GM12873 (cell line): ENCODE measurements at regions not wholly inside any gene's neighbourhood (a gene's known extent, or its start where the extent isn't known, plus 50 kb on each side); places are given as distances from the start of the nearest gene placed in this dataset.
A peak's percentile ranks its signal among the peaks of the same experiment; 100 is the strongest.

Experiments used
- TF ChIP-seq, protein P1 (sequence below): IDR thresholded peaks from 2 replicates; pipeline ENCODE4 v1.5.1; 2012; ENCODE audit warnings: low read depth, mild to moderate bottlenecking, moderate library complexity, low read length, control low read depth; ENCODE audit not compliant: insufficient read depth; ENCODE audit errors: missing control alignments

DNA sequence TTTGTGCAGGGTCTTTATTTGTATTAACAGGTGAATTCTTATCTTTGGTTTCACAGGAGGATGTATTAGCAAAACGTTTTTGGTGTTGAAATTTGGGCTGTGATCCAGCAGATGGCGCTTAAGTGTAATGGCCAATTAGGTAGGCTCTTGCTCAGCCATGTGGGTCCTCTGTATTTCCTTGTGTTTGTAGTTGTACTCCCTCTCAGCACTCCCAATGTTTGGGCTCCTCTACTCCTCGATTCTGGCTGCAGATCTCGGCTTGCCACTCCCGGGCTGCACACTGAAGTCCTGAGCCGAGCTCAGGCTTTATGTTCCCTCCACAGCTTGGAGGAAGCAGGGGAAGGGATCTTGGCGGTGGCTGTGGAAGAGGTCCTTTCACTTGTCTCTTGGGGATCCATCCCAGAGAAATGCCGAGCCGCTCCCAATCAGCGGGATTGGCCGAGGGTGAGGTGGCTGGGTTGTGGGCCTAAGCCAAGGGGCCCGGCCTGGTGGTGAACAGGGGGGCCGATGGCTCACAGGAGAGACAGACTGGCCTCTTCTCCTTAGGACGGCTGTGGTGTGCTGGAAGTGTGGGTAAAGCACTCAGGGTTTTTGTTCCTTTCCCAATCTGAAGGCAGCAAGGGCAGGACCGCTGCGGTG, 133.7 kb downstream of the AEBP2 start:
- TF ChIP-seq, protein P1, sequence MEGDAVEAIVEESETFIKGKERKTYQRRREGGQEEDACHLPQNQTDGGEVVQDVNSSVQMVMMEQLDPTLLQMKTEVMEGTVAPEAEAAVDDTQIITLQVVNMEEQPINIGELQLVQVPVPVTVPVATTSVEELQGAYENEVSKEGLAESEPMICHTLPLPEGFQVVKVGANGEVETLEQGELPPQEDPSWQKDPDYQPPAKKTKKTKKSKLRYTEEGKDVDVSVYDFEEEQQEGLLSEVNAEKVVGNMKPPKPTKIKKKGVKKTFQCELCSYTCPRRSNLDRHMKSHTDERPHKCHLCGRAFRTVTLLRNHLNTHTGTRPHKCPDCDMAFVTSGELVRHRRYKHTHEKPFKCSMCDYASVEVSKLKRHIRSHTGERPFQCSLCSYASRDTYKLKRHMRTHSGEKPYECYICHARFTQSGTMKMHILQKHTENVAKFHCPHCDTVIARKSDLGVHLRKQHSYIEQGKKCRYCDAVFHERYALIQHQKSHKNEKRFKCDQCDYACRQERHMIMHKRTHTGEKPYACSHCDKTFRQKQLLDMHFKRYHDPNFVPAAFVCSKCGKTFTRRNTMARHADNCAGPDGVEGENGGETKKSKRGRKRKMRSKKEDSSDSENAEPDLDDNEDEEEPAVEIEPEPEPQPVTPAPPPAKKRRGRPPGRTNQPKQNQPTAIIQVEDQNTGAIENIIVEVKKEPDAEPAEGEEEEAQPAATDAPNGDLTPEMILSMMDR, result peak; percentile 70

DNA sequence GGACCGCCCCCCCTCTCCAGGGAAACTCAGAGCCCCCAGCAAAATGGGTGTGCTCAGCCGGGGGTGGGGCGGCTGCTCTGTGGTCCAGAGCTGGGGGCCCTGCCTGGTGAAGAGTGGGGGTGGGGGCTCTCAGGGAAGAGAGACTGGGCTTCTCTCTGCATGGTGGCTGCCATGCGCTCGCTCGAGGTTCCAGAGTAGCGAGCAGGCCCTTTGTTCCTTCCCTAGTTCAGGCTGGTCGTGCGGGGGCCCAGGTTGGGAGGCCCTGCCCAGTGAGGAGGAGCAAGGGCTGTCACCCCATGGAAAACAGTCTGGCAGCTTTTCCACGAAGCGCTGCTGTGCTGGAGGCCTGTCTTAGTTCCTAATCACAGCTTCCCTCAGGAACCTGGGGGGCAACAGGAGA, 134.6 kb downstream of the AEBP2 start:
- TF ChIP-seq, protein P1, result no peak

DNA sequence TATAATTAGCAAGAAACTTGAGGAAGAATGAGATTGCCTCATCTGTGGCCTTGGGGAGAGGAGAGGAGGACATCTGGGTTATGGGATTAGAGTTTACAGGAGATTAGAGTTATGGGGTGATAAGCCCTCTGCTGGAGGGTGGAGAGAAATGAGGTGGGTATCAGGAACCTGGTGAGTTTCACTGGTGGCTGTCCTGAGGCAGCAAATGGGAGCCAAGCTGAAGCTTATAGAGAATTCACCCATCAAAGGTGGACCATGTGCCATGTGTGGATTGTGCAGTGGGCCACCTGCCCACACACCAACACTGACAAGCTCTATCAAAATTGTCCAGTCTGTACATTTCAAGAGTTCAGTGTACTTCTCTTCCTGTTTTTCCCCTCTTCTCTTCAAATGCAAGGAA, 135.3 kb downstream of the AEBP2 start:
- TF ChIP-seq, protein P1, result peak; percentile 34

DNA sequence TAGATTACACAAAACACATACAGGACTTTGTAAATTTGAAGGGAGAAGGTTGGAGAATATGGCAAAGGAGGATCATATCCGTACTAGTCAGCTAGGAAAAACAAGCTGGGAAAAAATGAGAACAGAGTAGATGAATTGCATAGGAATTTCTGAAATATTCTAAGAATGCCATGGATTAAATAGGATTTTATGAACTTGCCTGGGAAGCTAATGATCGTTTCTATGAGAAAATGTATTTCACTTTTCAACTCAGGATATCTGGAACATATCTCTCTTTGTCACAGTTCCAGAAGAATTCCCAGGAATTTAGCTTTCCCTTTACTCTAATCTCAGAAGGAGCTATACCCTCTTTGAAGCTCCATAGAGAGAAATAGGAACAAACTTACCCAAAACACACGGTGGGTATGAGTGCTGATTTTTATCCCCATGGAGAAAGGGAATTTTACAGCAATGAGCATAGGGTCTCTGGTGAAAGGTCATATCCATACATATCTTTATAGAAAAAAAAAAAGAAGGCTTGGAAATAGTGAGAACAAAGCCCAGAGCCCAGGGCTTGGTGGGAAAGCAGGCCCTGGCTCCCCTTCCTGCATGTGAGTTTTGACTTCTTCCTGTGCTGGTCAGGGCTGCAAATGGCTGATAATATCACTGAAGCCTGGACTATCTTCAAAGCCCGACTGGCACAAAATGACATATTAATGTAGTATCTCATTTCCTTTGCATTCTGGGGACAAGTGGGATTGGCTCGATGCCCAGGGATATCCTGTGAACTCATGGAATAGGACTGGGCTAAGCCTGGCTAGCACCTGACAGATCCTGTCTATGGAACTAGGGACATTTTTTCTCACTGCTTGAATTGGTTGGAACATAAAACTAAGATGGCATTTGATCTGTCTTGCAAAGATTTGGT, 136.3 kb downstream of the AEBP2 start:
- TF ChIP-seq, protein P1, result no peak

DNA sequence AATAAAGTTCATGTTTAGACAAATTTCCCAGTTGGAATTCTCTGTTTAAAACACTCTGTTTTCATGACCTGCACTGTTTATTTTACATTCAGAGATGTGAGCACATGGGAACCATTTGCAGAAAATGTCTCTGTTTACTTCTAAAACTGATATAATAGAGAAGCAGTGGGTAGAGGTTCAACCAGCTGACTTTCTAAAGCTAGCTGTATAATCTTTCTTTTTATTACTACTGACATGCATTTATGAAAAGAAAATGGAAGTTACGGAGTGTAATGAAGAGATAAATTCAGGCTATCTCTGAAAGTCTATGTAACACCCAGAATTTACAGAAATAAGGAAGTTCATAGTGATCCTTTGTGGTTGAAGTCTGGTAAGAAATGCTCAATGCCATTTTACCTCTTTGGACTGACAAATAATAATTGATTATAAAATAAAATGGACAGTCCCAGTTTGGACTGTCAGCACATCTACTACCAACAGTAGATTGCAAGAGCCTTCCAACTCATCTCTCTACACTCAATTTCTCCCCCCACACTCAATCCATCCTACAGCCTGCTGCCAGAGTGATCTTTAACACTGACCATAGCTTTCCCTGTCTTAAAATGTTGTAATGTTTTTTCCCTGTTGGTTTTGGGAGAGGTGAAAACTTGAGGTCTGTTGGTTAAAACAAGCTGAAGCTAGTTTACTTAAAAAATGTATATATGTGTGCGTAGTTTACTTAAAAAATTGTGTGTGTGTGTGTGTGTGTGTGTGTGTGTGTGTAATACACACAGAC, 137.4 kb downstream of the AEBP2 start:
- TF ChIP-seq, protein P1, result no peak

DNA sequence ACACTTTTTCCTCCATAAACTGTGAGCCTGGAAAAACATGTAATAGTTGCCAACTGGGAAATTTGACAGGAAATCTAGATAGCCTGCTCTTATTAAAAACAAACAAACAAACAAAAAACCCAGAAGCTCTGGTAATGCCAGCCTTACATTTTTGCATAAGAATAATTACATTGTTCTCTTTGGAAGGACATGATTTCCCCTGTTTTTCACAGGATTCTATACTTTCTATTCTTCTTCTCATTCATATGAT, 137.9 kb downstream of the AEBP2 start:
- TF ChIP-seq, protein P1, result no peak

DNA sequence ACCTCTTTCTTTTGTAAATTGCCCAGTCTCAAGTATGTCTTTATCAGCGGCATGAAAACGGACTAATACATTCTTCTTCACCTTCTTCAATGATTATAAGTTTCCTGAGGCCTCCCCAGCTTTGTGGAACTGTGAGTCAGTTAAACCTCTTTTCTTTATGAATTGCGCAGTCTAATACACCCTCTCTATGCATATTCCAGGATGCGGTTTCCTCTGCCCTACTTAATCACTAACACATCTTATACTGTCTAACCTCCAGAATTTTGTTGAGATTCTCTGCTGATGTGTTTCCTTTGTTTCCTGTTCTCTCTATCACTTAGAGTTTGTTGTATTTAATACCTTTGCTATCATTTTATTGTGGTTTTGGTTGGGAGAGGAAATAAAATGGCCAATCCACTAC, 145.4 kb downstream of the AEBP2 start:
- TF ChIP-seq, protein P1, result no peak
